ENCODE measurements at regions not wholly inside any gene's neighbourhood (a gene's known extent, or its start where the extent isn't known, plus 50 kb on each side); places are given as distances from the start of the nearest gene placed in this dataset.

DNA sequence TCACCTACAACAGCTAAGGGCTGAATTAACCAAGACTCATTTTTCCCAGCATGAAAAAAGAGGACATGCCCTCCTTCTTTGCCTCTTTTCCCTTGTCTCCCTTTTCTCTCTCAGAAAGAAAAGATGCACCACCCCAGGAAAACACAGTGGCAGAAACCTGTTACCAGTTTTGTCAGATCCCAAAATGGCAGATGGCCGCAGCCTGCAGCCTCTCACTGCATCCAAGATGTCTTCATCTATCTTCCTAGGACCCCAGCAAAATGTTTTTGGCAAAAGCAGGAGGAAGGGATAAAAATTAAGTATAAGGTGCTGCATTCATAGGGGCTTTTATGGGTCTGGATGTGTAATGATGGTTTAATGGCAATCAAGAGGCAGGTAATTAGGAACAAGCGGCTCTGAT lies 266.6 kb upstream of the NPVF start:
- no peak for TF ChIP-seq POLR2A (IDR thresholded peaks at IDR 0.05; ENCODE audit: low read depth, low read length)
- TF ChIP-seq POLR2AphosphoS5 (IDR thresholded peaks at IDR 0.05; ENCODE audit: low read depth, low read length): no peak
- no peak for TF ChIP-seq TAF1 (IDR thresholded peaks at IDR 0.05; ENCODE audit: borderline replicate concordance, low read depth, low read length)
